Activated CD4-positive, alpha-beta T cell treated with anti-CD3 and anti-CD28 coated beads, Interleukin-2, Interleukin-6, amounts not matched to agents 100 ng/mL and 50 ng/mL, durations not matched to agents 16 hours and 8 hours (primary cell): ENCODE measurements at regions not wholly inside any gene's neighbourhood (a gene's known extent, or its start where the extent isn't known, plus 50 kb on each side); places are given as distances from the start of the nearest gene placed in this dataset.

Experiments
- DNase-seq: peaks from one replicate; pipeline ENCODE4 v3.0.0-alpha.2; 2020

DNA sequence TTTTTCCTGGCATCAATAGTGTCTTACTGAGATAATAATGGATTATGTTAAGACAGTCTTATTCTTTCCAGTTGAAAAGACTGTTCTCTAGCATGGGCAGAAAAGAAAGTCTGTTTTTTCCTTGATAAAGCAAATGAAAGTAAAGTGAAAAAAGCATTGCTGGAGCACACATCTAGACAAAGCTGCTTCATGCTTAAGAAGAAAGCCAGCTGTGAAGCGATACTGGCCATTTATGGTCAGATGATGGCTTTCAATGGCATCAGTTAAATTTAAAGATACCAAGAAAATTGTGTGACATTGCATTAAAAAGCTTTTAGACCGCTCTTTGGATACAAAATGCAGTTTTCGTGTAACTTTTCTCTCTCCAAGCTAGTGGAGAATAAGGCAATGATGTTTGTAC lies 242.1 kb upstream of the TRAM1L1 start:
- no peak for DNase-seq

DNA sequence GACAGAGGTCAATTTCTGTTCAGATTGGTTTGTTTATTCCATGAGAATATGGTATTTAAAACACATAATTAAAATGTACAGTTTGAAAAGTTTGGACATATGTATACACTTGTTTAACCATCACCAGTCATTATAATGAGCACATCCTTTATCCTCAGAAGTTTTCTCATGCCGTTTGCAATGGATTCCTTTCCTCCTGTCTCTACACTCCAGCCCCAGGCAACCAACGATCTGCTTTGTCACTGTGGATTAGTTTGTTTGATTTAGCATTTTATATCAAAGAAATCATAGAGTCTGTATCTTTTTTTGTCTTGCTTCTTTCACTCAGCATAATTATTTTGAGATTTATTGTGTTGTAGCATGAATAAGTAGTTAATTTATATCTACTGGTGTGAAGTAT lies 243.0 kb upstream of the TRAM1L1 start:
- no peak for DNase-seq

DNA sequence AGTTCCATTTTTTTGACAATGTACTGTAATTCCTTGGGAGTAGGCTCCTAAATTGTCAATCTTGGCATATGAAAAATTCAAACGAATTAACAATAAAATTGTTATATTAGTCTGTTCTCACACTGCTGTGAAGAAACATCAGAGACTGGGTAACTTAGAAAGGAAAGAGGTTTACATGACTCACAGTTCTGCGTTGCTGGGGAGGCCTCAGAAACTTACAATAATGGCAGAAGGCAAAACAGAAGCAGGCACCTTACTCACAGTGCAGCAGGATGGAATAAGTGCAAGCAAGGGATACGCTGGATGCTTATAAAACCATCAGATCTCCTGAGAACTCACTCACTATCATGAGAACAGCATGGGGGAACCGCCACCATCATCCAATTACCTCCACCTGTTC lies 246.4 kb upstream of the TRAM1L1 start:
- DNase-seq = no peak

DNA sequence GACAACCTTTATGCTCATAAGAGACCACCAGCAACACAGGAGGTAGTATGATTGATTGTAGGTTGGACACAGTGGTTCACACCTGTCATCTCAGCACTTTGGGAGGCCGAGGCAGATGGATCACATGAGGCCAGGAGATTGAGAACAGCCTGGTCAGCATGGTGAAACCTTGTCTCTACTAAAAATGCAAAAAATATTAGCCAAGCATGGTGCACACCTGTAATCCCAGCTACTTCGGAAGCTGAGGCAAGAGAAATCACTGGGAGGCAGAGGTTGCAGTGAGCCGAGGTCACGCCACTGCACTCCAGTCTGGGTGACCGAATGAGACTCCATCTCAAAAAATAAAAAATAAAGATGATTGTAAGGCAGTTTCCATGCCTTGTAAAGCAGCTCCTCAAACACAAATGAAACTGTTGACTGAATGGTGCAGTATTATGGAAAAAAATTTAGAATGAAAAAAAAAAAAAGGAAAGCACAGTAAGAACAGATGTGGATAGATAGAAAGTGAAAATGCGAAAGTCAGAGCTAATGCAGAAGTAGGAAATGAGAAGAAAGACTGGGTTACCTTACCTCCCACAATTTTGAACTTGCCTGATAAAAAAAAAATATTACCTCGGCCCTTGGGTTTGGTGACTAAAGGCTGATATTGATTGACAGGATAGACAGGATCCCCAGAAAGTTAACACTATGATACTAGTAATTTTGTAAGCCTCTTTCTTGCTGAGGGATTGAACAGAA lies 249.2 kb upstream of the TRAM1L1 start:
- no peak for DNase-seq

DNA sequence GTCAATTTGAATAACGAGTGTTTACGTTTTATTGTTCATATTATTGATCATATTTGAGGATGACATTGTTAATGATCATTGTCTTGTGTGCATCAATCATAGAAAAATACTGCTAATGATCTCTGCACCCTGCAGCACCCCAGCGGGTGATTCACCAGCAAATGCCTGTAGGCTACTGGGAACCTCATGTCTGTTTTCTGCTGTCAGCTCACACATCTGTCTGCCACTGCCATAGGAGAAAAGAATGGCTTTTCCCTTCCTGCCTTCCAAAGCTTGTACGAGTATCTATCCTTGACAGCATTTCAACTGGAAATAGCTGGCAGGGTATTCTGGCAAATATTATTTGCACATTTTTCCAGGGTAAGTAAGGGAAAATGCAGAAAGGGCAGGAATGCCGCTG lies 272.1 kb upstream of the TRAM1L1 start:
- no peak for DNase-seq

DNA sequence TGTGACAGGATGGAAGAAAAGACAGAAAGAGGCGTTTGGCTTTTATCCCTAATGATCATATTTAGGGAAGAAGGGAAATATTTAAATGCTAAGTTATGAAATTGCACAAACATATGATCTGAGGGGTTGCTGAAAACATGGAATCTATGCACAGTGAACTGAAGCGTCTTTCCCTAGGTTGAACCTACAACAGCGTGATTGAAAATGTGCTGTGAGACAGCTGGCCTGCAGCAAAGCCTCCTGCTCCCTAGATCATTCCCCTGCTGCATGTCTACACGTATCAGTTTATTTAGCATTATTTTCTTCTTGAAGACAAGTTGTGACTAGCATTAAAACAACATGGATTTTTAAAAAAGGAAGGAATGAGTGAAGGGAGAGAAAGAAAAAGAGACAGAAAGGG lies 272.5 kb upstream of the TRAM1L1 start:
- no peak for DNase-seq

DNA sequence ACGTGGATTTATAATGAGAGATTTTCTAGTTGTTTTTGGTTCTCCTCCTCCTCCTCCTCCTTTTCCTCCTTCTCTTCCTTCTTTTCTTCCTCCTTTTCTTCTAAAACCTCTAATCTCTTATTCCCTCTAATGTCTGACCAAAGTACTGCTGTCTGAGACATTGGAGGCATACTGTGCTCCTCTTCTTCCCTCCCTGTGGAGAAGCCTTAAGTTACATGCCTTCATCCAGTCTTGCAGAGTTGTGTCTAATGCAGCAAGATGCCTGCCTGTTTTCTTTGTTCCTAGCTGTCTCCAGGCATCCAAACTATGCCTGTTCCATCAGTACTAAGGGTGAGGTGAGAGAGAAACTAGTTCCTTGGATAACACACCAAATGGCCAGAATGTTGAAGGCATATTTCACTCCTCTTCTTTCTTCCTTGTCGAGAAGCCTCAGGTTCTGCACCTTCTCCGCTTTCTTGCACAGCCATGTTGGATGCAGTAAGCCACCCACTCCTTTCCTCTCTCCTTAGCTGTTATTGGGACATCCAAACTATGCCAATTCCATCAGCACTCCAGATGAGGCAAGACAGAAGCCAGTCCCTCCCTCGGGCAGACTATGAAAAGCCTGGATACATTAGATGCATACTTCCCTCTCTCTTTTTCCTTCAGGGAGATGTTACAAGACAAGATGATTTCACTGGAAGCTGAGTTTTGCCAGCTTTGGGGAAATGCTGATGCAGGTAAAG lies 285.7 kb upstream of the TRAM1L1 start:
- no peak for DNase-seq

DNA sequence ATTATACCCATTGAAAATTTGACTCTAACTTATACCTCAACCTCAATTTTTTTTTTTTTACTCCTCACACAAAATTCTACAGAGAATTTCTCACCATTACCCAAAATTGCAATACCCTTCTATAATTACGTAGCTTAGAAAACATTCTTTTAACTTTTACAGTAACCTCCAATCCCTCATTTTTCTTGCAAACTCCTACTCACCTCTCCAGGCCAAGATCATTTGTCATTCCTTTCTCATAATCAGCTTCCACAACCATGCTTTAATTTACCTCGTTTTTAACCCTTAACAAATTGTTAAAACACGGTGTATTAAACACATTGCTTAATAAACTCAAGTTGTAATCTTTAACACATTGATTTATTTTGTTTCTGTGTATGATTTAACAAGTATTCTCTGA lies 289.7 kb upstream of the TRAM1L1 start:
- no peak for DNase-seq

DNA sequence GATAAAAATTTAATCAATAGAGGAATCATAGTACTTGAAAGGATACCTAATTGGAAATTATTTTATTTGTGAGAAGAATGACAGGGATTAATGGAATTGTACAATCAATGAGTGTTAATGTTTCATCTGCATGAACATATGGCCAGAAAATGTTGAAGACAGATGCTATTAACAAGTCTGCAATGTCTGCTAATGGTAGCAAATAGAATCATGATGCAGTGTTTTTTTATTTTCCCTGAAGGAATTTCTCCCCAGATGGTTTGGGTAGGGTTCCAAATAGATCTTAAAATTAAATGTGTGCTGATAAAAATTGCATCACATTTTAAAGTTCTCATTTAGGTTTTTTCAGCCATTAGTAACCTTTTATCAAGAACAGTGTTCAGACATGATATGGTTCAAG lies 291.3 kb upstream of the TRAM1L1 start:
- no peak for DNase-seq

DNA sequence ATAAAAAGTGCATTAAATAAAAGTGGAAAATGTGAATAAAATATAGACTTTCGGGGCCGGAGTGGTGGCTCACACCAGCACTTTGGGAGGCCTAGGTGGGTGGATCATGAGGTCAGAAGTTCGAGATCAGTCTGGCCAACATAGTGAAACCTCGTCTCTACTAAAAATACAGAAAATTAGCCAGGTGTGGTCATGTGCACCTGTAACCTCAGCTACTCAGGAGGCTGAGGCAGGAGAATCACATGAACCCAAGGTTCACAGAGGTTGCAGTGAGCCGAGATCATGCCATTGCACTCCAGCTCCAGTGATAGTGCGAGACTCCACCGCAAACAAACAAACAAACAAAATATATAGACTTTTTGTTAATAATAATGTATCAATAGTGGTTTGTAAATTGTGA lies 293.6 kb upstream of the TRAM1L1 start:
- DNase-seq = no peak

DNA sequence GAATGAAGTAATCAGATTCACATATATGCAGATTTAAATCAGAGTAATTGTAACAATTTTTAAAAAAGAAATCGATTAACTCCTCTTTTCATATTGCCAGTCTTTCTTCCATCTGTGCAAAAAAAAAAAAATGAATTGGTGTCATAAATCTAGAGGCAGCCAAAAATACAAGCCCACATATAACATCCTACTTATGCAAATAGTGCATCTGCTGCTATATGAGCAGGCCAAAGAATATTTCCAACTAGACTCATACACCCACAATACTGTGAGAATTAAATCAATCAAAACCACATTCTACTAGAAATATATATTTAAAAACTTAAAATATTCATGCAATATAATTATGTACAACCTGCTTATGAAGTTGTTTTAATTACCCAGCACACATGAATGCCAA lies 298.1 kb upstream of the TRAM1L1 start:
- no peak for DNase-seq

DNA sequence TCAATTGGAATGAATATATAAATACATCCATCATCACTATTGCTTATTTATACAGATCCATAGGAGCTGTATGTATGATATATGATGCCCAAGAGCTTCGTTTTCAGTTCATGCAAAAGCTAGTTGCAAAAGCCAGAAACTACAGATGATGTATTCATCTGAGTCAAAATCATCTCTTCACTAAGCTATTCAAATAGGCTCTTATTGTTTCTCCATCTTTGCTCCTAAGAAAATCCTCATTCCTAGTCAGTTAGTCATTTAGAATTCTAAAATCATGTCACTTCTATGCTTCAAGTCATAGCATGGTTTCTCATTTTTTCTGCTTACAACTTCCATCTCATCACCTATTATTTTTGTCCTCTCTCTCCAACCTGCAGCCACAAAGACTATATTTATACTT lies 300.1 kb upstream of the TRAM1L1 start:
- DNase-seq = no peak

DNA sequence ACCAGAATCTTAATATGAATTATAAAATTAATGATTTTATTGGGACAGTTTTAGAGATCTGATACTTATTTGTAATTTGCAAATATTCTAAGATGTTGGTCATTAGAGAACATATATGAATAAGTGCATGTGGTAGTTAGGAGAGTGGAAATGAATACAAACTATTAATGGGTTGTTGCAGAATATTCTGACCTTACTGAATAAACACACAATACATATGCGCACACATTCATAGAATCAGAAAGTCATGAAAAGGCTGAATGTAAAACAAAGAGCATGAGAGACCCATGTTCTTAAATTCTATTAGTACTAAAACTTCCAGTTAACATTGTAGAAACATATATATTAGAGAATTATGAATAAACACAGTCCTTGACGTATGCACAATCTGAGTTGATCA lies 301.7 kb upstream of the TRAM1L1 start:
- no peak for DNase-seq

DNA sequence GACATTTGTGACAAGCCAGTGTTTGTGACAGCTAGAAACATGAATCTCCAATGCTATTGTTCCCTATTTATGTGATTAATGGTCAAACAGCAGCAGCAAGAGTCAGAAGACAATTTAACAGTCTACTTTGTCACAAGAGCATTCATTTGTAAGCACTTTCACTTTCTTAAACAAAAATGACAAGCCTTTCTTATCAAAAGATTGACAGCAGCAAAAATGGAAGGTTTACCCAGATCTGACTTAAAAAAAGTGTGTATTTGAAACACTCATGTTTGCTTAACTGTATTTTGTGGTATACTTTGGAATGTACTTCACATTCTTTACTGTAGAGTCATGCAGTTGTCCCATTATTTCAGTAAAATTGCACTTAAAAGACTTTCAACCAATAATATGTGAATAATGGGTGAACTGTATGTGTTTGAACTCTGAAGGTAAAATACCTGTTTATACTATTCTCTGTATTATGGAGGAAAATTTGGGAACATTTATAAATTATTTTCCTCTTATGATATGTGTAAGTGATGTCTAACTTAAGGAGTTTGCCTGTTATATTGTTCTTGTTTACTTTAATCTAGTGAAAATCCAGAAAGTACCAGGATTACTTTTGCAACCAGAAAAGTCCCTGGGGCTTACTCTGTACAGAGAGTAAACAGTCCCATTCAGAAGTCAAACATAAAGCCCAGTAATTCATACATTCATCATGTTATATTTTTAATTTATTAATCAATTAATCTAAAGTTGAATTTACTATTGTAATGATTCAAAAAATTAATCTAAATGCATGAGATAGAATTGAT lies 314.9 kb upstream of the TRAM1L1 start:
- no peak for DNase-seq

DNA sequence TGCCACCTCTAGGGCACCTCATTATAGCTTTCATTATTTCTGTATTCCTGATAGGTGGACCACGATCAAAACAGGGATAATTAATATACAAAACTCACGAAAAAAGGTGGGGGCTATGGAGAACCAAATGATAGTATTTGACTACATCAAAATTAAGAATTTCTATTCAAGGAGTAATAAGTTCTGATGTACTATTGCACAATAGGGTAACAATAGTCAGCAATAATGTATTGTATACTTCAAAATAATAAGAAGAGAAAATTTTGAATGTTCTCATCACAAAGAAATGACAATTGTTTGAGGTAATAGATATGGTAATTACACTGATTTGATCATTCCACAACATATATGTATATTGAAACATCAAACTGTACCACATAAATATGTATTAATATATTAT lies 327.3 kb upstream of the TRAM1L1 start:
- DNase-seq = no peak

DNA sequence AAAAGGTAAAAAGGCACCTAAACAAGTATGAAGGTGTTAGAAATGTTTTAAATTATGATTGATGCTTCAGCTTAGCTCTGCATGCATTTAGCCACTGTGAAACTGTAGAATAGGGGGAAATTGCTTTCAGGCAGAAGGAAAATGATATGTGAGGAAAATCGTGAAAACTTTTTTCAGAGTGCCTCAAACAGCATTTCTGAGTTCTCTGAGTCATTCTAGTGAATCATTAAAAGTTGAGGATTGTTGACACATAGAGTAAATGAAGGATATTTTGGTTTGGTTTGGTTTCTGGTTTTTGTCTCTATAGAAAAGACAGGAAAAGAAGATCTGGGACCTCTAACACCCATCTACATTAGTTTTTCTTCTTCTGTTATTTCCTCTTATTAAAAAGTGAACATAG lies 332.5 kb upstream of the TRAM1L1 start:
- no peak for DNase-seq

DNA sequence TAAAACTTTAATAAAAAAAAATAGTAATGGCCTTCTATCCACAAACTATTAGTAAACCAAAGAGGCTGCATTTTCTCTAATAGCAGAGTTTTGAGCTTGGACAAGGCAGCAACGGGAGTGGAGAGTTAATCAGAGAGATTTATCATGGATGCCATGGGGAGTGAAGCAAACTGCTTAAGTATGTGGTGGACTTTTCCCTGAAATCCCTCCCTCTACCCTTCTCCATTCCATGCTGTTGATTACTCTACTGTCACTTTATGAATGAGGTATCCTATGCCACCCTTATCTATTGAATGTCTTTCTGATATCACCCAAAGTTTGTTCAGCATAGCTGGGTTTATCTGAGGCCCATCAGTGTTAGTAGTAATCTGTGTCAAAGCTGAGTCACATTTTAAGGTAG lies 335.6 kb upstream of the TRAM1L1 start:
- no peak for DNase-seq

DNA sequence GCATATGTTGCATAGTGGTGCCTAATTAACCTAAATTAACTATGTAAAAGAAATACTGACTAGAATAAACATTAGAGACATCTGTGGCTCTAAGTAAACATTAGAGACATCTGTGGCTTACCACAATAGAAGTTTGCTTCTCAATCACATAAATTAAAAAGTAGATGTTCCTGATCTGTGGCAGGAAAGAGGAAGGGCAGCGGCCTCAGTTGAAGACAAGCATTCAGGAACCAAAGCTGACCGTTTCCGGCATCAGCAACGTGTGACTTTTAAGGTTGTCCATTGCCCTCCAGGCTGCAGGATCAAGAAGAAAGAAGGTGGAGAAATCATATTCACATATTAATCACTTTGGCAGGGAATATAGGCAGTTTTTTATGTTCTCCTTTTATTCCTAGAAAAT lies 336.3 kb upstream of the TRAM1L1 start:
- no peak for DNase-seq

DNA sequence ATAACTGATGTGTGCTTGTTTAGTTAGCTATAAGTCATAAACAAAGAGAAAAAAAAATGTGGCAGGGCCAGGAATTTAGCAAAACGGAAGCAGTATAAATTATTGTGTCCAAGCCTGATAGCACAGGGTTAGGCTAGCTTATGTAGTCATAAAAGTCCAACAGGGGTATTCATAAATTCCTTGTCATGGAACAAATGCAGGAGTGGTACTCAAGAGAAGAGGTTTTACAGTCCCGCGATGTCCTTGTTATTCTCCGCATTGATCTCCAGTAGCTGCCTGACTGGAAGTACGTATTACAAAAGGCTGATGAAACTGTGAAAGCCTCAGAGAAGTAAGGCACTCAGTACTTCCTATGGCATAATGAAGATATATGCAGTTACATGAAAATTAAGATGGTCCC lies 336.9 kb upstream of the TRAM1L1 start:
- no peak for DNase-seq

DNA sequence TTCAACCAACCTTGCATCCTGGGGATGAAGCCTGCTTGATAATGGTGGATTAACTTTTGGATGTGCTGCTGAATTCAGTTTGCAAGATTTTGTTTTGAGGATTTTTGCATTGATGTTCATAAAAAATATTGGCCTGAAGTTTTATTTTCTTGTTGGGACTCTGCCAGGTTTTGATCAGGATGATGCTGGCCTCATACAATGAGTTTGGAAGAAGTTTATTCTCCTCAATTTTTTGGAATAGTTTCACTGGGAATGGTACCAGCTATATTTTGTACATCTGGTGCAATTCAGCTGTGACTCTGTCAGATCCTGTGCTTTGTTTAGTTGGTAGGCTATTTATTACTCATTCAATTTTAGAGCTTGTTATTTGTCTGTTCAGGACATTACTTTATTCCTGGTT lies 340.3 kb upstream of the TRAM1L1 start:
- DNase-seq = no peak

DNA sequence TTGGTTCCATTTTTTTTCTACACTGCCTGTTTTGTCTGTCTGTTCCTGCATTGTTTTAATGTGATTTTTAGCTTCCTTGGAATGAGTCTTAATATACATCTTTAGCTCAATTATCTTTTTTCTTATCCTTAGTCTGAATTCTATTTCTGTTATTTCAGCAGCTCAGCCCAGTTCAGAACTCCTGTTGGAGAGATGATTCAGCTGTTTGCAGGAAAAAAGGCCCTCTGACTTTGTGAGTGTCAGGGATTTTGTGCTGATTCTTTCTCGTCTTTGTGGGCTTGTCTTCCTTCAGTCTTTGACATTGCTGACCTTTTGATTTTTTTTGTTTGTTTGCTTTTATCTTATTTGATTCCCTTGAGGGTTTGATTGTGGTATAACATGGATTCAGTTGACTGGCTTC lies 343.2 kb upstream of the TRAM1L1 start:
- DNase-seq = no peak

DNA sequence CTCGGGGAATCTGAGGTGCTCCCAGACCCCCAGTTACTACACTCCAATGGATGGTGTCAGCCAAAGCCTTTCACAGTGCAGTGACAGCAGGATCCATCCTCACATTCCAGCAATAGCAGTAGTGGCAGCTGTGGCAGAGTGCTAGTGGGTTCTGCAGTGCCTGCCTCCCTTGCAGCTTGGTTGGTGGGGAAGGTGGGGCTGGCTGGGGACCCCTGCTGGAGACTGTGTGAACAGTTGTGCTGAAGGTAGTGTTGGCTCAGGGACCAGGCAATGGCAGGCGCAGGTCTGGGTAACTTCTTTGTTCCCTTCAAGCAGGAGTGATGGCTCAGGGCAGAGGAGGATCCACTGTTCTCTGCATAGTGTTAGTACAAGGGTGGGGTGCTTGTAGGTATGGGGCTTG lies 343.7 kb upstream of the TRAM1L1 start:
- no peak for DNase-seq

DNA sequence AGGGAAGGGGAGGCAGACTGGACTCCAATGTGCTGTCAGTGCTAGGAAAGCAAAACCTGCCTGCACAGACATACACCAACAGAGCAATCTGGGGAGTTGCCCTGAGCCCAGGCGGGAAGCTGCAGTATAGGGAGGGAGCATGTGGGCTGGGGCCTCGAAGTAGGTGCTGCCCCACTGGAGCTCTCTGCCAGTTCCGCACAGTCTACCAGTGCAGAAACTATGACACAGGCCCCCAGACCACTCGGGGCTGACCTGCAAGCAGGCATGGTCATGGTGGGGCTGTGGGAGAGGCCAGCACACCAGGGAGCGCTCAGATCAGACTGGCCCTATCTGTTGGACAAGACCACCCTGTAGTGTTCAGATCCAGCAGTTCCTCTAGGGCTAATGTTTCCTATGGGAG lies 344.1 kb upstream of the TRAM1L1 start:
- DNase-seq = no peak

DNA sequence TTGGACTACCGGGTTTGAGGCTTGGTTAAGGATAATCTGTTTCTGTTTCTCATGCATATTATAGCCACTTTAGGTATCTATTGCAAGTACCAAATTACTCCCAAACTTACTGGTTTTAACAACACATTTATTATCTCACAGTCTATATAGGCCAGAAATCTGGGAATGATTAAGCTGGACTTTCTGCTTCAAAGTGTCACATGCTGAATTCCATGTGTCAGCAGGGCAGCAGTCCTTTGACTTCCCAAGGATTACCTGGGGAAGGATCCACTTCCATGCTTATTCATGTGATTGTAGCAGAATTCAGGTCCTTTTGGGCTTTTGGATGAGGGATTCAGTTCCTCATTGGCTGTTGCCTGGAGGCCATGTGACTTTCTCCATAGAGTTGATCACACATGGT lies 349.0 kb upstream of the TRAM1L1 start:
- no peak for DNase-seq
